ENCODE measurements at regions not wholly inside any gene's neighbourhood (a gene's known extent, or its start where the extent isn't known, plus 50 kb on each side); places are given as distances from the start of the nearest gene placed in this dataset.

DNA sequence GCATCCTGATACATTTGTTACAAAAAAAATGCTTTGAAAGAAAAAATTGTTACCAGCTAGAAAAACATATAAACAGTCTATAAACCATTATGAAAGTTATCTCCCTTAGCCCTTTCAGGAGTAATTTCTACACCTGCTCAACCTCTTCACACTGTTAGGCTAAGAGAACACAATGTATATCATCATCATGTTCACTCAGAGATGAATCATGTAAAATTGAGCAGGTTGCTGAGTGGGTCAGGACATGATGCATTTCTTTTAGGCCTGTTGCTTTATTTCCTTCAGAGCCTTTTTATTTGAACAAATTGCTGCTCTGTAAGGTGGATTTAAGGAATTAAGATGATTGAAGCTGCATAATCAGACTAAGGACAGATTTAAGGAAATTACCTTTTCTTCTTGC lies 531.3 kb upstream of the MAN1A1 start:
- TF ChIP-seq, protein P1, sequence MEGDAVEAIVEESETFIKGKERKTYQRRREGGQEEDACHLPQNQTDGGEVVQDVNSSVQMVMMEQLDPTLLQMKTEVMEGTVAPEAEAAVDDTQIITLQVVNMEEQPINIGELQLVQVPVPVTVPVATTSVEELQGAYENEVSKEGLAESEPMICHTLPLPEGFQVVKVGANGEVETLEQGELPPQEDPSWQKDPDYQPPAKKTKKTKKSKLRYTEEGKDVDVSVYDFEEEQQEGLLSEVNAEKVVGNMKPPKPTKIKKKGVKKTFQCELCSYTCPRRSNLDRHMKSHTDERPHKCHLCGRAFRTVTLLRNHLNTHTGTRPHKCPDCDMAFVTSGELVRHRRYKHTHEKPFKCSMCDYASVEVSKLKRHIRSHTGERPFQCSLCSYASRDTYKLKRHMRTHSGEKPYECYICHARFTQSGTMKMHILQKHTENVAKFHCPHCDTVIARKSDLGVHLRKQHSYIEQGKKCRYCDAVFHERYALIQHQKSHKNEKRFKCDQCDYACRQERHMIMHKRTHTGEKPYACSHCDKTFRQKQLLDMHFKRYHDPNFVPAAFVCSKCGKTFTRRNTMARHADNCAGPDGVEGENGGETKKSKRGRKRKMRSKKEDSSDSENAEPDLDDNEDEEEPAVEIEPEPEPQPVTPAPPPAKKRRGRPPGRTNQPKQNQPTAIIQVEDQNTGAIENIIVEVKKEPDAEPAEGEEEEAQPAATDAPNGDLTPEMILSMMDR (IDR thresholded peaks at IDR 0.05) = no peak
- Mint-ChIP-seq H3K27me3 (no peaks in the 10 kb centered on the region), H3K36me3 (ENCODE audit: low read depth) (no peaks in the 10 kb centered on the region), H3K4me3 (no peak overlapping the region), H3K9me3 (no peaks in the 10 kb centered on the region), H3K4me1 (no peaks in the 10 kb centered on the region), H3K27ac (no peak overlapping the region)
- intact Hi-C loops (cut with micrococcal nuclease) = no loop called here
- POLR2A ChIA-PET = no interaction called here
- CTCF ChIA-PET = no interaction called here
- no peak for ATAC-seq (ENCODE audit: low read depth)
- DNase-seq = no peak

DNA sequence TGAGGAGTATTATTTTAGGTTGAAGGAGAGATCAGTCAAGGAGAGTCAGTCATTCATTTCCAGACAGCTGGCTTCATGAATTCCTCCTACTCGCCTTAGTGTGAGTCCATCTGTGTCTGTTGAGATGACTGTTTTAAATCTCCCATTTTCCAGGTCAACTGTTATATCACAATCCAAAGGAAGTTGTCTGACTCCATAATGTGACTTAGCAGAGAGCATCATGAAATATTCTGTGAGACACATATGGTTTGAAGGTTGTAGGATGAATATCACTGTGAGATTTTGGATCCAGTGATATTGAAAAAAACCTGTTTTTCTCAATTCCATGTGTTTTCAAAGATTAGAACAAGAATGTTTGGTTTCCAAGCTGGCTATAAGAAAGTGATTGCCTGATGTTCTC lies 530.2 kb upstream of the MAN1A1 start:
- Mint-ChIP-seq H3K9me3 (no peaks in the 10 kb centered on the region), H3K27me3 (no peaks in the 10 kb centered on the region), H3K4me1 (no peaks in the 10 kb centered on the region), H3K36me3 (ENCODE audit: low read depth) (no peaks in the 10 kb centered on the region), H3K27ac (no peak overlapping the region), H3K4me3 (no peak overlapping the region)
- POLR2A ChIA-PET = no interaction called here
- TF ChIP-seq, protein P1 (IDR thresholded peaks at IDR 0.05) = no peak
- intact Hi-C loops (cut with micrococcal nuclease) = no loop called here
- DNase-seq = no peak
- ATAC-seq (ENCODE audit: low read depth) = no peak
- CTCF ChIA-PET = no interaction called here

DNA sequence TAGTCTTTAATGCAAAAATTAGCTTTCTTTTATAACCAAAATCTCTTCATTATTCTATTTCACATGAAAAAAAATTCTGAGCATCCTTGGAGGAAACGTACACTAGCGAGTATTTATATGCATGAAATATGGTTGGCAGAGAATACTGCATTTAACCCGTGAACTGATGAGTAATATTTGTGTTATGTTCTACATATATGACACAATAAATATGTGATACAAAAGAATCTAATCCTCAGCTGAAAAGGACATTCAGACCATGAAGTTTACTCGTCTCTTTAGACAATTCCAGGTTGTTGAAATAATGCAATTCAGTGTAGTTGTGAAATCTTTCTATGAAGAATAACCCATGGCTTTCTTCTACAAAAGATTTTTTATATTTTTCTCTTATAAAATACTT lies 524.8 kb upstream of the MAN1A1 start:
- no peaks in the 10 kb centered on the region for H3K36me3 Mint-ChIP-seq (ENCODE audit: low read depth)
- ChIA-PET CTCF (no interaction called here), POLR2A (no interaction called here)
- TF ChIP-seq, protein P1 (IDR thresholded peaks at IDR 0.05) = no peak
- H3K9me3 Mint-ChIP-seq = no peaks in the 10 kb centered on the region
- H3K27ac Mint-ChIP-seq = no peak overlapping the region
- no peaks in the 10 kb centered on the region for H3K4me1 Mint-ChIP-seq
- H3K4me3 Mint-ChIP-seq = no peak overlapping the region
- intact Hi-C loops (cut with micrococcal nuclease) = no loop called here
- no peak for DNase-seq
- H3K27me3 Mint-ChIP-seq = no peaks in the 10 kb centered on the region
- ATAC-seq (ENCODE audit: low read depth) = no peak

DNA sequence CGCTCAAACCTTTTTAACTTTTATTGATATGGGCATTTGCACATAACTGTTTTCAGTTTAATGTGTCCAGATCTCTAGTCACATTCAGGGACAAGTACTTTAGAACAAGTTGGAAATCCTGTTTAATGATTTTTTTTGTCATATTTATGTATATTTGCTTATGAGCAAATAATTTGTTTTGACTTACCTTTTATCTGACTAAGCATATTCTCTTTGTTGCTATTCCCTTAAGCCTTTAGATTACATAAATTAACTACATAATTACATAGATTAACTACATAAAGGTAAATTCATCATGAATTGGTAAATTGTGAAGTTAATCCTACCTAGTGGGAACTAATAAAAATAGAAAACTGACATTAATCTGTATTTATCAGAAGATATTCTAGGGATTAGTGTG lies 523.5 kb upstream of the MAN1A1 start:
- Mint-ChIP-seq H3K4me3 (no peak overlapping the region), H3K27ac (no peak overlapping the region), H3K36me3 (ENCODE audit: low read depth) (no peaks in the 10 kb centered on the region), H3K4me1 (no peaks in the 10 kb centered on the region), H3K9me3 (no peaks in the 10 kb centered on the region), H3K27me3 (peaks cover 3% of the 10 kb centered on the region)
- intact Hi-C loops (cut with micrococcal nuclease) = no loop called here
- DNase-seq (no peak), ATAC-seq (ENCODE audit: low read depth) (no peak)
- POLR2A ChIA-PET = no interaction called here
- CTCF ChIA-PET = no interaction called here
- TF ChIP-seq, protein P1 (IDR thresholded peaks at IDR 0.05) = no peak

DNA sequence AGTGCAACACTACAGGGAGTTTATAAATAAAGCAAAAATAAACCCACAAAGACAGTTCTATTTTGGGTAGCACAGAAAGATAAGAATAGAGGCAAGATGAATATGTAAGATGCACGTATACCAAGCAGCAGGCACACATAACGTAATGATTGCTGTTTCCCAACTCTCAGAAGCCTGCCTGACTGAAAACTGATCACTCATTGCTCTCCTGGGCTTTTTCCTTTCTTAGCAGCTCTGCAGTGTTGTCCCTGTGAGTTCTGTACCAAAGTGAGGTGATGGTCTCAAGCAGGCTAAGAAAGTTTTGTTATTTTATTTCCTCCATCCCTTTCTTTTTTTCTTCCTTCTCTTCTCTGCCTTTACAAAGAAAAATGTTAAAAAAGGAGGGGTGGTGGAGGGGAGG lies 522.0 kb upstream of the MAN1A1 start:
- Mint-ChIP-seq H3K9me3 (peaks cover 3% of the 10 kb centered on the region), H3K27ac (no peak overlapping the region), H3K4me1 (no peaks in the 10 kb centered on the region), H3K36me3 (ENCODE audit: low read depth) (no peaks in the 10 kb centered on the region), H3K27me3 (peaks cover 3% of the 10 kb centered on the region), H3K4me3 (no peak overlapping the region)
- TF ChIP-seq, protein P1 (IDR thresholded peaks at IDR 0.05) = no peak
- ATAC-seq (ENCODE audit: low read depth) = no peak
- ChIA-PET POLR2A (no interaction called here), CTCF (no interaction called here)
- intact Hi-C loops (cut with micrococcal nuclease) = no loop called here
- DNase-seq = no peak
